Adrenal gland (tissue), 5 donors: ENCODE measurements at regions not wholly inside any gene's neighbourhood (a gene's known extent, or its start where the extent isn't known, plus 50 kb on each side); places are given as distances from the start of the nearest gene placed in this dataset.

ENCODE experiments used
- POLR2A ChIP-seq, 2 donors: fragments of 450-650 bp; IDR thresholded peaks; one replicate each; pipeline ENCODE4 v1.6.1; 2017; ENCODE audit warnings: antibody characterized with exemption in 2 of 2, mild to moderate bottlenecking in 2 of 2, moderate library complexity in 1 of 2
- TF ChIP-seq, protein P1 (sequence below), 6 experiments: fragments of 450-650 bp in 4 of 6; fragments of 200-600 bp in 2 of 6; sonication (generic) in 1 of 6; IDR thresholded peaks; 1 replicate in 5 of 6; 2 replicates in 1 of 6; pipeline versions ENCODE4 v1.5.1 to v1.8.0; 2016 to 2021; ENCODE audit warnings: antibody characterized with exemption in 6 of 6, mild to moderate bottlenecking in 2 of 6, moderate library complexity in 1 of 6
- donor health status: DM: no; HTN: no; CAD: no.

DNA sequence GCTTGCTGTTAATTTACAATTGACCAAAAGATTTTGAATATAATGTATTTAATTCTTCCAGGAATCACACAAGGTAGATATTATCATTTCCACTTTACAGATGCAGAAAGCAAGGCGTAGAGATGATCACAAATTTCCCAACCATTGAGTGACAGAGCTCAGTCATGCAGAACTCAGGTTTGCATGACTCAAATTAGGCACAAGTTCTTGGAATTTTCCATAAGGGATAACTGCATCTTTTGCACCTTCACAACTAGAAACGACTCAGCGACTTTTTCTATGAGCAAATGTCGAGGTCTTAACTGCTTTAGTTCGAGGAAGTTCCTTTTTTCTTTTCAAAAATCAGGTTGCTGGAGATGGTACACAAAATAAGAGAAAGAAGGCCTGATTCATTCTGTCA is 265.5 kb upstream of the PAPPA start:
- TF ChIP-seq, protein P1, sequence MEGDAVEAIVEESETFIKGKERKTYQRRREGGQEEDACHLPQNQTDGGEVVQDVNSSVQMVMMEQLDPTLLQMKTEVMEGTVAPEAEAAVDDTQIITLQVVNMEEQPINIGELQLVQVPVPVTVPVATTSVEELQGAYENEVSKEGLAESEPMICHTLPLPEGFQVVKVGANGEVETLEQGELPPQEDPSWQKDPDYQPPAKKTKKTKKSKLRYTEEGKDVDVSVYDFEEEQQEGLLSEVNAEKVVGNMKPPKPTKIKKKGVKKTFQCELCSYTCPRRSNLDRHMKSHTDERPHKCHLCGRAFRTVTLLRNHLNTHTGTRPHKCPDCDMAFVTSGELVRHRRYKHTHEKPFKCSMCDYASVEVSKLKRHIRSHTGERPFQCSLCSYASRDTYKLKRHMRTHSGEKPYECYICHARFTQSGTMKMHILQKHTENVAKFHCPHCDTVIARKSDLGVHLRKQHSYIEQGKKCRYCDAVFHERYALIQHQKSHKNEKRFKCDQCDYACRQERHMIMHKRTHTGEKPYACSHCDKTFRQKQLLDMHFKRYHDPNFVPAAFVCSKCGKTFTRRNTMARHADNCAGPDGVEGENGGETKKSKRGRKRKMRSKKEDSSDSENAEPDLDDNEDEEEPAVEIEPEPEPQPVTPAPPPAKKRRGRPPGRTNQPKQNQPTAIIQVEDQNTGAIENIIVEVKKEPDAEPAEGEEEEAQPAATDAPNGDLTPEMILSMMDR (IDR thresholded peaks at IDR 0.05) = no peak
- no peak for TF ChIP-seq POLR2A (IDR thresholded peaks at IDR 0.05)
